GM21390 (cell line): ENCODE measurements at regions not wholly inside any gene's neighbourhood (a gene's known extent, or its start where the extent isn't known, plus 50 kb on each side); places are given as distances from the start of the nearest gene placed in this dataset.

Source experiments
- ATAC-seq: cut with Tn5 transposase; IDR thresholded peaks from one replicate; pipeline ENCODE4 v1.9.1; 2021; ENCODE audit not compliant: unreplicated experiment

GRCh38 chrX:6909396-6909795 lies 238.1 kb upstream of the STS start:
- ATAC-seq, result no peak

GRCh38 chrX:6906608-6907007 lies 240.9 kb upstream of the STS start:
- no peak for ATAC-seq

- no peak for ATAC-seq
Measured at GRCh38 chrX:6904156-6904555, 243.4 kb upstream of the STS start.

GRCh38 chrX:6898371-6898770 lies 249.1 kb upstream of the STS start:
- no peak for ATAC-seq

GRCh38 chrX:6891404-6891803 lies 256.1 kb upstream of the STS start:
- no peak for ATAC-seq

GRCh38 chrX:6890544-6891261 lies 256.8 kb upstream of the STS start:
- no peak for ATAC-seq

GRCh38 chrX:6885909-6886308 lies 261.6 kb upstream of the STS start:
- no peak for ATAC-seq

GRCh38 chrX:6885396-6885795 lies 262.1 kb upstream of the STS start:
- no peak for ATAC-seq

- no peak for ATAC-seq
Measured at GRCh38 chrX:6861456-6861855, 286.1 kb upstream of the STS start.

GRCh38 chrX:6857749-6858148 lies 289.8 kb upstream of the STS start:
- ATAC-seq, result no peak

GRCh38 chrX:6856471-6856870 lies 291.0 kb upstream of the STS start:
- ATAC-seq, result no peak

- ATAC-seq, result no peak
Measured at GRCh38 chrX:6852869-6853268, 294.6 kb upstream of the STS start.

- no peak for ATAC-seq
Measured at GRCh38 chrX:6852121-6852520, 295.4 kb upstream of the STS start.

- ATAC-seq, result no peak
Measured at GRCh38 chrX:6851140-6851539, 296.4 kb upstream of the STS start.

GRCh38 chrX:6849716-6850414 lies 297.6 kb upstream of the STS start:
- no peak for ATAC-seq

GRCh38 chrX:6832619-6833018 lies 297.7 kb upstream of the VCX3A start:
- ATAC-seq, result no peak

GRCh38 chrX:6826856-6827255 lies 291.9 kb upstream of the VCX3A start:
- ATAC-seq, result no peak

- ATAC-seq, result no peak
Measured at GRCh38 chrX:6821730-6822129, 286.8 kb upstream of the VCX3A start.

GRCh38 chrX:6813836-6814370 lies 279.0 kb upstream of the VCX3A start:
- no peak for ATAC-seq

GRCh38 chrX:6812087-6812486 lies 277.2 kb upstream of the VCX3A start:
- ATAC-seq, result no peak

GRCh38 chrX:6810776-6811175 lies 275.9 kb upstream of the VCX3A start:
- ATAC-seq, result no peak

GRCh38 chrX:6803607-6804006 lies 268.7 kb upstream of the VCX3A start:
- no peak for ATAC-seq
